LoVo (cell line): ENCODE measurements at regions not wholly inside any gene's neighbourhood (a gene's known extent, or its start where the extent isn't known, plus 50 kb on each side); places are given as distances from the start of the nearest gene placed in this dataset.
"Not testable (repeated sequence)": the region's sequence is repeated elsewhere in the genome, so short reads cannot be mapped to it uniquely, and the experiment has no call there.

Experiments used
- DNase-seq: peaks from one replicate; pipeline ENCODE4 v3.0.0-alpha.2; 2016; ENCODE audit warnings: low spot score

- DNase-seq = no peak
Observed at GRCh38 chr7:109635374-109635773, 1065.7 kb downstream of the DNAJB9 start.

GRCh38 chr7:109637428-109637990 is 1067.8 kb downstream of the DNAJB9 start:
- DNase-seq = no peak

- DNase-seq = no peak
Observed at GRCh38 chr7:109638321-109638720, 1068.6 kb downstream of the DNAJB9 start.

DNA sequence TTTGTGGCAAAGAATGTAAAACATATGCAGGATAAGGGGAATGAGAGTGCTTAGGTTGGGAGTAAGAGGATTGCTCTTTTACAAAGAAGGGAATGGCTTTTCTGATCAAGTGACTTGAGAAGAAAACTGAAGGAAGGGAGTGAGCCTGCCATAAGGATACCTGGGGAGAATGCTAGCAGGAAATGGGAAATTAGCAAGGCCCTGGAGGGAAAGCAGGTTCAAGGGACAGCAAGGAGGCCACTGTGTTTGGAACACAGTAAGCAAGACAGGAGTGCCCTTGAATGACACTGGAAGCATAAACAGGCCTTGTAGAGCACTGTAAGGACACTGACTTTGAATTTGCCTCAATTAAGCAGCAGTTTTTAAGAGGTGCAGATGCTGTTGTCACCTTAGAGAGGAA is 1069.9 kb downstream of the DNAJB9 start:
- DNase-seq = no peak

GRCh38 chr7:109641445-109641844 is 1071.8 kb downstream of the DNAJB9 start:
- DNase-seq = peak; percentile 26

DNA sequence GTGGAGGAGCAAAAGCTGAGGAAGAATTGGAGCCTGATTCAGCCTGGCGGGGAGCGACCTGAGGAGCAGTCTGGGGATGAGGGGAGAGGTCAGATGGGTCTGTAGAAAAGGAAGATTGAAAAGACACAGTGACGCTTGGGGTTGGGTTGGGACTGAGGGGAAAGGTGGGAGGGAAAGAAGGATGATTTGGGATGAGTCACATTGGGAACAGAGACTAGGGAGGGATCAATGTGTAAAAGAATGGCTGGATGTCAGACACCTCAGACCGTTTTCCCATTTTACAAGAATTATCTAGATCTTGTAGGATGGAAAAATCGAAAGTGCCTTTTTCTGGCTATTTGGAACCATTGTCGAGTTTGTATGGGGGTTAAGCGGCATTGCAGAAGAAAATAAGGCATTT is 1076.5 kb downstream of the DNAJB9 start:
- no peak for DNase-seq

DNA sequence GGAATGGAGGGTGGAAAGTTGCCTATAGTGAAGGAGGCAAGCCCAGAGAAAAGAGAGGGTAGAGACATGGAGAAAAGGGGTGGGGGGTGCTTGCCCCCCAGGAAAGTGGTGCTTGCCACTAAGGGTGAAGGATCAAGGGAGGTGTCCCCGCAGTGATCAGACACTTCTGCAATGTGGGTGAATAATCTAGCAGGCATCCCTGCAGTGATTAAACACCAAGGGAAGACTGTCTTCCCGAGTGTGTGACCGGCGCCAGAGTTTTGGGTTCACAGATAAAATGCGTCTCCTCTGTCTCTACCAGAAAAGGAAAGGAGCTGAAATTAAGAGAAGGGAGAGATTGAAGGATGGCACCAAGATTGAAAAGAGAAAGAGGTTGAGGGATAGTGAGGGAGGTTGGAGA is 1076.9 kb downstream of the DNAJB9 start:
- DNase-seq = not testable (repeated sequence)

GRCh38 chr7:109647263-109647662 is 1077.6 kb downstream of the DNAJB9 start:
- not testable (repeated sequence) for DNase-seq

GRCh38 chr7:109659261-109659660 is 1089.6 kb downstream of the DNAJB9 start:
- DNase-seq = no peak

DNA sequence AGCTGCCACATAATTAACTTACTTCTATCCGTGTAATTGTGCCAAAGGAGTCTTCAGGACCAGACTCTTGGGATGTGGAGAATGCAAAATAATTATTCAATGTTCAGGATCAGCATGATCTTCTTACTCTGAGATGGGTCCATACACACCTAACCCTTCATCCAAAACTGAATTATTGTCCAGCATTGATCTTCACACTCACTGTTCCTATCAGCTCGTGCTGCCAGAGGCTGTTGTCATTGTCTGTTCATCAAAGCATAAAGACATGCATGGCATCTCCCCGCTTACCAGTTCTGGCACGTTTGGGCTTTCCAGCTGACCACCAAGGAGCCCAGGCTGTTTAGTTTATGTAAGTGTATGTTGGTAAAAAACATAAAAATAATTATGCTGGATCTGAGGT is 1090.7 kb downstream of the DNAJB9 start:
- DNase-seq = no peak

- no peak for DNase-seq
Observed at GRCh38 chr7:109663806-109664205, 1094.1 kb downstream of the DNAJB9 start.

- DNase-seq = not testable (repeated sequence)
Observed at GRCh38 chr7:109687269-109687668, 1117.6 kb downstream of the DNAJB9 start.

- DNase-seq = not testable (repeated sequence)
Observed at GRCh38 chr7:109692613-109693012, 1122.9 kb downstream of the DNAJB9 start.

- DNase-seq = no peak
Observed at GRCh38 chr7:109694149-109695071, 1124.7 kb downstream of the DNAJB9 start.

DNA sequence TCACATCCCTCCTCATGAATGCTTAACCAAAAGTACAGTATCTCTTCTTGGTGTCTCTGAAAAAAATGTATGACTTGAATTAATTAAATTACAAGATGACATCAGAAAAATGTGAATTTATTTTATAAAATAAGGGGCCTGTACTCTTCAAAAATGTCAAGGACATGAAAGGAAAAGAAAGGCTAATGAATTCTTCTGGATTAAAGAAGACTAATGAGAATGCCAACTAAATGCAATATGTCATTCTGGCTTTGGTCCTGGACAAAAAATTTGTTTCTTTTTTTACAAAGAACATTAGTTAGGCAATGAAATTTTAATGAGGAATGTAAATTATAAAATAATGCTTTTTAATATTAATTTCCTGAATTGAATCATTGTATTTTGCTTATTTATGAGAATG is 1125.7 kb downstream of the DNAJB9 start:
- DNase-seq = no peak

- no peak for DNase-seq
Observed at GRCh38 chr7:109696723-109697122, 1127.0 kb downstream of the DNAJB9 start.

DNA sequence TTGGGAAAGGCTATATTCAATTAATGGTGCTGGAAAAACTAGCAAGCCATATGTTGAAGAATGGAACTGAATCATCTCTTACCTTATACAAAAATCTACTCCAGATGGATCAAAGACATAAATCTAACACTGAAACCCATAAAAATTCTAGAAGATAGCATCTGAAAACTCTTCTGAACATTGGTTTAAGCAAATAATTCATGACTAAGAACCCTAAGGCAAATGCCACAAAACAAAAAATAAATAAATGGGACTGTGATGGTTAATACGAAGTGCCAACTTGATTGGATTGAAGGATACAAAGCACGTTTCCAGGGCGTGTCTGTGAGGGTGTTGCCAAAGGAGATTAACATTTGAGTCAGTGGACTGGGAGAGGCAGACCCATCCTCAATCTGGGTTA is 1130.0 kb downstream of the DNAJB9 start:
- DNase-seq = no peak

GRCh38 chr7:109713366-109713765 is 1143.7 kb downstream of the DNAJB9 start:
- no peak for DNase-seq

- not testable (repeated sequence) for DNase-seq
Observed at GRCh38 chr7:109719359-109719758, 1149.7 kb downstream of the DNAJB9 start.

- DNase-seq = no peak
Observed at GRCh38 chr7:109734601-109735000, 1164.9 kb downstream of the DNAJB9 start.

- no peak for DNase-seq
Observed at GRCh38 chr7:109735881-109736280, 1166.2 kb downstream of the DNAJB9 start.

GRCh38 chr7:109745677-109746410 is 1176.2 kb downstream of the DNAJB9 start:
- DNase-seq = no peak

- DNase-seq = no peak
Observed at GRCh38 chr7:109751241-109751640, 1181.6 kb downstream of the DNAJB9 start.
